Activated CD4-positive, alpha-beta T cell treated with anti-CD3 and anti-CD28 coated beads, Interleukin-2, amount 50 U/mL, for 24 hours (primary cell): ENCODE measurements at regions not wholly inside any gene's neighbourhood (a gene's known extent, or its start where the extent isn't known, plus 50 kb on each side); places are given as distances from the start of the nearest gene placed in this dataset.
"Not testable (repeated sequence)": the region's sequence is repeated elsewhere in the genome, so short reads cannot be mapped to it uniquely, and the experiment has no call there.

ENCODE experiments used
- DNase-seq, 2 donors: peaks; one replicate each; pipeline ENCODE4 v3.0.0-alpha.2; 2020; ENCODE audit warnings: low read depth in 1 of 2, low spot score in 1 of 2

DNA sequence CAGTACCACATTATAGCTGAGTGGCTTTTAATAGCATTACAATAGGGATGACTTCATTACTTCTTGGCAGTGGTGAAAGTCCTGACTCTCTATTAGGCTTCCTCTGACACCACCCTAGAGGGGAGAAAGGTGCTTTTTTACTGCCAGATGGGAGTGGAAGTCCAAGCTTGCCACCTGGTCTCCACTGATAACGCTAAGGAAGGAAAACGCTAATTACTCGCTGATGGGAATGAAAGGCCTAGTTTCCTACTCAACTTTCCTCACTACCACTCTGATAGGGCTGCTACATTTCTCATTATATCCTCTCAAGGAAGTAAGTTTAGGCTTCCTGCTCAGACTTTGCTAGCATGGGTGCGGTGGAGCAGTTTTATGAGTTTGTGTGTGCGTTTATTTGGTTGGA lies 62.3 kb upstream of the PAGE3 start:
- no peak for DNase-seq

DNA sequence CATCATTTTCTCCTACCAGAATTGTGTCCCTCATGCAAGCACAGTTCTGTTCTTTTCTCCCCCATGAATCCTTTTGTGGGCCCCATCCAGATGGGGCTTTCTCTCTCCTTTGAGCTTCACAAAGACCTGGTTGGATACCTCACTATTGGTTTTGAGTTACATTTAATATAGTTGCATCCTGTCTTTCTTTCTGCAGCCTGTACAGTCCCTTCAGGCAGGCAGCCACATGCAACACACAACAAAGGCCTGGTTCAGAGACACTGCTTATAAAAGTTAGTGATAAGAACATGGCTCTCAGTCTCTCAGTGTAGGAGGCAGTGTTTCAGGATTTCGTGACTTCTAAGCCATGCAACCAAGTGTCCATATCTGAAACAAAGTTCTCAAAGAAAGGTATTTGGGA lies 70.6 kb upstream of the PAGE3 start:
- DNase-seq: no peak

DNA sequence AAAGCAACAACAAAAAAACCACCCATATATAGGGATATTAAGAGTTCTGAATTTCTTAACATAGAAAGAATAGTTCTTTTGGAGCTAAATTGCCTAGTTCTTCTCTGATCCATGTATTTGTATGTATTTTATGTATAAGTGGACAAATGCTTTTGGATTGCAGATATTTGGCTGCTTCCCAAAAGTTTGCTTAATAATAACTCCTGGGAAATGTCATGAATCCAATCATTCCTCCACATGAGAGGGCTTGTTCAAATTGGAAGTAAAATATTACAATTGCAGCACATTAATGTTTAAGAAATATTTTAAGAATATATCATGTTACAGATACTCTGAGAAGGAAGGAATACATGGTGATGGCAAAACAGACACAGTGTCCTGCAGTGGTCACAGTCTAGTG lies 71.5 kb upstream of the PAGE3 start:
- no peak for DNase-seq

DNA sequence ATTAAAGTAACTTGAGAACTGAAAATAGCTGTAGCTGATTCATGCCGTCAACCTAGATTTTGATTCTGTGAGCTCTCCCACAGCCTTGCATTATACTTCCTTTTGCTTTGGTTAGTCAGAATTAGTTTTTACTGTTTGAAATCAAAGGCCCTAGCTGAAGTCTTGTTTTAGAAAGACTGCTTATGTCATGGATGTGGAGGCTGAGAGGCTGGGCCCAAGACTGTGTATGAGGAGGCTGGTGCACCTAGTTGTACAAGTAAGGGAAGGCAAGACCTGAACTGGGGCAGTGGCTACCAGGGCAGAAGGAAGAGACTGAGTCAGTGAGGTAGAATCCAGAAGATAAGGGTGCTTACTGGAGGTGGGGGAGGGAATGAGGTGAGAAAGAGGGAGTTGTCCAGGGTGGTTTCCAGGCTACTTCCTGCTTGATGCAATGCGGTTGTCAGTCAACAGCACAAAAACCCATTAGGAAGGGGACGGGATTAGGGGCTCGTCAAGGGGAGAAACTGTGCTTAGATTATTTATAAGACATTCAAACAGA lies 76.2 kb upstream of the PAGE3 start:
- no peak for DNase-seq

DNA sequence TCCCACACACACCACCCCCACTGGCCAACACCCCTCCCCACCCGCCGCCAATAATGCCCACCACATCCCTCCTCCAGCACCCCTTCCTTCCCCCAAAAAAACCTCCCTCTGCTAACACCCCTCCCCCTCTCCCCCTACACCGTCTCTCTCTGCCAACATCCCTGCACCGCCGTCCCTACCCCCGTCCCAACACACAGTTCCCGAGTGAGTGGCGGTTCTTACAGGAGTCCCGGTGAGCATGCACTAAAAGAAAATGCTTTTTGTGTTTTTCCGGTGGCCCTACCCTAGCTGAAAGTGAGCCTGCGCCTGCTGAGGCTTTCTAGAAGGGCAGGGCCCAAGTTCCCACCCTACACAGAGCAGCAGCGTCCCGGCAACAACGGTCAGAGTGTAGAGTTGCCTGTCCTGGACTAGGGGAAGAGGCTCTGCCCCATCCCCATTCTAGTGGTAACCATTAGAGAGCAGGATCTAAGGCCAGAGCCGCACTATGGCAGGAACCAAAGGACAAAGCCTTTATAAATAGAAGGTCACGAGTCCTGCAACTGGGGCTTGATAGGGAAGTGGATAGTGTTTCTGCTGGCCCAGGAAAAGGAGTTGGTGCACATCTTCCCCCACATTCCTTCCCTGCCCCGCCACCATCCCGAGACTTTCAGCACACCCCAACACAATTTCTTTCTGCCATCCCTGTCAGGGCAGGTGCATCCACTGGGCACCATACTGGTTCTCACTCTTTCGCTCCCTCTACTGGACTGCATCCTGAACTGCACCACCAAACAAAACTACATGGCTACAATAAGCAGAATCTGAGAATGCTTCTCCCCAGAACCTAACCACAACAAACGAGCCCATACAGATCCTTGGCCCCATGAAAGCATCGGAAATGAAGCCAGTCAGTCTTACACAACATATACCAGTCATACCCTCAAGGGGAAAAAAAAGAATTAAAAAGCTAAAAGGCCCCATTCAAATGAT lies 78.1 kb upstream of the PAGE3 start:
- peak; percentile 1 to 3 for DNase-seq

DNA sequence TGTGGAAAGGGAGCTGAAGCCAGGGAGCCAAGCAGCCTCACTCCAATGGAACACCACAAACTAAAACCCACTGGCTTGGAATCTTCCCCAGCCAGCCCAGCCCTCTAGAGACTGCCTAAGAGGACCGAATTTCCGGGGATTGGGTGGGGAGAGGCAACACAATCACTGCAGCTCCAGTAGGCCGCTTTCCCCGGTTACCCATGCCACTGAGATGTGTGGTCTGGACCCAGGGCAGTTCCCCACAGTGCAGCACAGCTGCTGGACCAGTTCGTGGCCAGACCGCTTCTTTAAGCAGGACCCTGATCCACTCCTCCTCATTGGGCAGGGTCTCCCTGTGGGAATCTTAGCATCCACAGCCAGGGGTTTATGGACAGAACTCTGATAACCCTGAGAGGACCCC lies 91.9 kb upstream of the PAGE3 start:
- no peak for DNase-seq

DNA sequence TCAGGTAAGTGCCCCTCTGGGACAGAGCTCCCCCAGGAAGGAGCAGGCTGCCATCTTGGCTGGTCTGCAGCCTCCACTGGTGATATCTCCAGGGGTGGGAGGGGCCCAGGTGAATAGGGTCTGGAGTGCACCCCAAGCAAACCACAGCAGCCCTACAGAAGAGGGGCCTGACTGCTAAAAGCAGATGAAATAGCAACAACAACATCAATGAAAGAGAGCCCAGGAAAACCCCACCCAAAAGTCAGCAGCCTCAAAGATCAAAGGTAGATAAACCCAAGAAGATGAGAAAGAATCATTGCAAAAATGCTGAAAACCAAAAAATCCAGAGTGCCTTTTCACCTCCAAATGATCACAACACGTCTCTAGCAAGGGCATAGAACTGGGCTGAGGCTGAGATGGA lies 92.5 kb upstream of the PAGE3 start:
- DNase-seq: no peak

DNA sequence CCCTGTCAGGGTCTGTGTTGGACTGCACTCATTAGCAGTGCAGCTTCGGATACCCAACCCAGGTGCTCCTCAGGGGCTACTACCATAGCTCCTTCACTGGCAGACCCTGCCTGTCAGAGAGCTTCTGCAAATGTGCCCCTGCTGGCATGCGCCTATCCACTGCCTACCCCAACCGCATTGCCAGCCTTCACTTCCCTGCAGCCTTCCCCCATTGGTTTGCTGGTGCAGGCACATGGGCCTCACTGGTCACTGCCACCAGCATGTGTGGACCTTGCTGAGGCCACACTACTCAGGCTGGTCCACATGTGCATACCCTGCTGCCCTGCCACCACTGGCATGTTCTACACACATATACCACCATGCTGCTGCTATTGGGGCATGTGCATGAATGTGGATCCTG lies 72.5 kb upstream of the MAGEH1 start:
- DNase-seq: no peak

DNA sequence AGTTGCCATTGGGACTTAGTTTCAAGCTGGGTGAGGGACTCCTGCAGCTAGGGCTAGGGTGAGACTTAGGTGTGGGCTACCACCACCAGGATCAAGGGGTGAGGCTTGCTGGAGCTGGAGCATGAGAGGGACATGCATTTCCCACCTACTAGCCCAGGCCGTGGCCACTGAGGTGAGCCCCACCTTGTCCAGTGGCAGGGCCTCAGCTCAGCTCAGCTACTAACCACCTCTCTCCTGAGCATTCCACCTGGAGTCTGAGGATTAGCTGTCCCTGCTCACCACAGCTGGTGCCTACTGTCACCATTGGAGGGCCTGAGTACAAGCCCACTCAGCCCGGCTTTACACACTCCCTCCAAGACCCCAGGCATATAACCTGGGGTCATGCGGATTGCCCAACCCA lies 62.6 kb upstream of the MAGEH1 start:
- no peak for DNase-seq

DNA sequence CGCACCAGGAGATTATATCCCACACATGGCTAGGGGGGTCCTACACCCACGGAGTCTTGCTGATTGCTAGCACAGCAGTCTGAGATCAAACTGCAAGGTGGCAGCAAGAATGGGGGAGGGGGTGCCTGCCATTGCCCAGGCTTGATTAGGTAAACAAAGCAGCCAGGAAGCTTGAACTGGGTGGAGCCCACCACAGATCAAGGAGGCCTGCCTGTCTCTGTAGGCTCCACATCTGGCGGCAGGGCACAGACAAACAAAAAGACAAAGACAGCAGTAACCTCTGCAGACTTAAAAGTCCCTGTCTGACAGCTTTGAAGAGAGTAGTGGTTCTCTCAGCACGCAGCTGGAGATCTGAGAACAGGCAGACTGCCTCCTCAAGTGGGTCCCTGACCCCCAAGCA lies 55.1 kb upstream of the MAGEH1 start:
- DNase-seq: not testable (repeated sequence)
